ENCODE measurements at regions not wholly inside any gene's neighbourhood (a gene's known extent, or its start where the extent isn't known, plus 50 kb on each side); places are given as distances from the start of the nearest gene placed in this dataset.

DNA sequence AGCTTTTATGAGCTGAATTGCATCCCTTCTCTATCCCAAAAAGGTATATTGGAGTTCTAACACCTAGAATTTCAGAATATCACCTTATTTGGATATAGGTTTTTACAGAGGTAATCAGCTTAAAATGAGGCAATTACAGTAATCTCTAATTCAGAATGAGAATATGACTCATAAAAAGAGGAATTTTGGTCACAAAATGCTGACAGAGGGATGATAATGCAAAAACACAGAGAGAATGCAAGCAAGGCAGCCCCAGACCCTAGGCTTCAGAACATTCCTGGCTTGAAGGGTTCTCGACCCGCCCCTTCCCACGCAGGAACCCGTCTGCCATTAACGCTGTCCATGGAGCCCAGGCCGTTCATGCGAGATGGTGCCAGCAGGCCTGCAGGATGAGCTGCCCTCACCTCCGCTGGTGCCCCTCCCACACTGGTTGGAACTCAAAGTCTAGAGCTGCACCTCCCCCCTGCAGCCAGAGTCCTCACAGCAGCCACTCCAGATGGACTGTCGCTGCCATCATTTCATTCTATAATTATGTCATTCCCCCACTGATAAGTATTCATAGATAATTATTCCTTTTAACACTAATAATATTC lies 1173.4 kb upstream of the ACO1 start:
- no peak for TF ChIP-seq POLR2A (IDR thresholded peaks at IDR 0.05; ENCODE audit: low read length)
- TF ChIP-seq GATA1 (IDR thresholded peaks at IDR 0.05; ENCODE audit: low read depth, low read length): no peak

Measured in erythroblast (primary cell).